Renal cortex interstitium (tissue), 11 donors: ENCODE measurements at regions not wholly inside any gene's neighbourhood (a gene's known extent, or its start where the extent isn't known, plus 50 kb on each side); places are given as distances from the start of the nearest gene placed in this dataset.

Experiments used
- DNase-seq, 11 donors: peaks; one replicate each; pipeline ENCODE4 v3.0.0-alpha.2; 2013; ENCODE audit warnings: low read depth in 9 of 11, low spot score in 4 of 11; ENCODE audit errors: extremely low read depth in 1 of 11

DNA sequence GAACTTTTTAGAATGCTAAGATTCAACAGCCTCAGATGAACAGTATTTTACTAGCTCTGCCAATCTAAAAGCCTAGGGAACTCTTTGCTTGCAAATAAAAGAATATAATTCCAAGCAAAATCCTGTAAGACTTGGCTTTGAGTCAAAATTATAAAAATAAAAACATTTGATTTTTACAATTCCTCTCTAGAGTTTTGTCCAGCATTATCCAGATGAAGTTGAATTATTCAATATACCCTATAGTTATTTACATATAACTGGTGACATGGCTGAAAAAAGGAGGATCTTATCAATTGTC lies 378.3 kb downstream of the ETS1 start:
- no peak for DNase-seq

DNA sequence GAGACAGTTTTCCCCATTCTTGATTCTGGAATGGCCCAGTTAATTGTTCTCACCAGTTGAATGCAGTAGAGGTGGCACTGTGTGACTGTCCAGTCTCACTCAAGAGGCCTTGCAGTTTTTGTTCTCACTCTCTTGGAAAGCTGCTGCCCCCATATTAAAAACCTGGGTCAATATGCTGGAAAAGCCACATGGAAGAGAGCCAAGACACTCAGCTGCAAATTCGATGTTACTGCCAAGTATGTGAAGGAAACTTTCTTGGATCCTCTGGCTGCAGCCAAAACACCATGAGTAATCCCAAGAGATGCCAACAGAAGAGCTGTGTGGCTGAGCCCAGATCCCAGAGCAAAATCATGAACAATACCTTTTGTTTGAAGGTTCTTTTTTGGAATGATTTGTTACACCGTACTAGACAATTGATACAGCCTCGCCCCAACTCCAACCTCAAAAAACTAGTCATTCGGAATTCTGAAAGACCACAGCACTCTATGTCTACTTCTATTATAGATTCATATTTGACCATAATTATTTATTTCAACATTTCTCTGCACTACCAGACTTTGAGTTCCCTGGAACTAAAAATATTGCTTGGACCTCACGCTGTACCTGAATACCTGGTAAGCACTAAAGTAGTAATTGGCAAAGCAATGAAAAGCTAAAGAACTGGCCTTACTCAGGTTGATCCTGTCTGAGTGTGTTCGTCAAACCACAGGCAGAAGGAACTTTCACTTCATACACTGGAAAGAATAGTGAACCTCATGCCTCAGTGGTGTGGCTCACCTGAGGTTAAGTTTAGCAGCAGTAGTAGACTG lies 378.8 kb downstream of the ETS1 start:
- DNase-seq = no peak

DNA sequence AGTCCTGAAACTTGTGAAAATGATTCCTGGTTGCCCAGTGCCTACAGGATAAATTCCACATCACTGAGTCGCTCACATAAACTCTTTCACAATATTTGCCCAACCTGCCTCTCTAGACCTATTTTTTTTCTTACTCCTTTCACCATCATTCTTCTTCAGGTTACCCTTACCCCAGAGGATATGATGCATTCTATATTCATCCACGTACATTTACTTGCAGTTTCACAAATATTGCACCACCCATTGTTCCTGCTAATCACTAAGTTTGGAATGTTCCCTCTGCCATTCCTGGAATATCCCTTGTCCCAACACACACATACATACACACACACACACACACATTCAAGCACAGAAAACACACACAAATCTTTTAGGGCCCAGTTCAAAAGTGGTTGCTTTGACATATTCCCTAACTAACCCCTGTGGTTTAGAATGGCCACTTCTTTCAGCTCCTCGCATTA lies 379.5 kb downstream of the ETS1 start:
- no peak for DNase-seq

DNA sequence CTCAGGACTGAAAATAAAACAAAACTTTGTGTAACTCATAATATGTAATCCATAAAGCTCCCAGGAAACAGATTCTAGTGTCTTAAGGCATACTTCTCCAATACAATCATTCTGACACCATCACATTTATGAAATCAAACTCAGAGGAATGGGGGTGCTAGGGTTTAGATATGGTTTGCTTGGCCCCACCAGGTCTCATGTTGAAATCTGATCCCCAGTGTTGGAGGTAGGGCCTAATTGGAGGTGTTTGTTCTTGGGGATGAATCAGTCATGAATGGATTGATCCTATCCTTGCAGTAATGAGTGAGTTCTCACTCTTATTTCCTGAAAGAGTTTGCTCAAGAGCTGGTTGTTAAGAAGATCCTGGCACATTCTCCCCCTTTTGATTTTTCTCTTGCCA lies 380.9 kb downstream of the ETS1 start:
- DNase-seq = no peak

DNA sequence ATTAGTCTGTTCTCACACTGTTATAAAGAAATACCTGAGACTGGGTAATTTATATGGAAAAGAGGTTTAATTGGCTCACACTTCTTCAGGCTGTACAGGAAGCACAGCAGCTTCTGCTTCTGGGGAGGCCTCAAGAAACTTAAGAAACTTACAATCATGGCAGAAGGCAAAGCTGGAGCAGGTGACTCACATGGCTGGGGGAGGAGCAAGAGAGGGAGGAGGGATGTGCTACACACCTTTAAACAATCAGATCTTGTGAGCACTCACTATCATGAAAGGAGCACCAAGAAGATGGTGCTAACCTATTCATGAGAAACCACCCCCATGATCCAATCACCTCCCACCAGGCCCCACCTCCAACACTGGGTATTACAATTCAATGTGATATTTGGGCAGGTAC lies 381.6 kb downstream of the ETS1 start:
- no peak for DNase-seq

DNA sequence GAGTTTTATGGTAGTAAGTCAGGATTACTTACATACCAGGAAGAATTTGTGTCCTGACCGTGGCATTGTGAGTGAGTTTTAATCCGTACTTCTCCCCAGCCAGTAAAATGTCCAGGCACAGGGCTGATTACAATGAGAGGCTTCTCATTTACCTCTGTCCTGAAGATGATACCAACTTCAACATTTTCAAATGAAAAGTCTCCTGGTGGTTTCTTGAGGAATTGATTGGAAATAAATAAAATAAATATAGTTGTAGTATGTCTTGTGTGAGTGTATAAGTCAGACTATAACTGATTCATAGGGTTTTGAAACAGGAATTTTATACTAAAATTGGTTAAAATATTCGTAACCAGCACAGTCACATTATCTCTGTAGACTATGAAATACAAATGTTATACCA lies 382.5 kb downstream of the ETS1 start:
- DNase-seq = no peak

DNA sequence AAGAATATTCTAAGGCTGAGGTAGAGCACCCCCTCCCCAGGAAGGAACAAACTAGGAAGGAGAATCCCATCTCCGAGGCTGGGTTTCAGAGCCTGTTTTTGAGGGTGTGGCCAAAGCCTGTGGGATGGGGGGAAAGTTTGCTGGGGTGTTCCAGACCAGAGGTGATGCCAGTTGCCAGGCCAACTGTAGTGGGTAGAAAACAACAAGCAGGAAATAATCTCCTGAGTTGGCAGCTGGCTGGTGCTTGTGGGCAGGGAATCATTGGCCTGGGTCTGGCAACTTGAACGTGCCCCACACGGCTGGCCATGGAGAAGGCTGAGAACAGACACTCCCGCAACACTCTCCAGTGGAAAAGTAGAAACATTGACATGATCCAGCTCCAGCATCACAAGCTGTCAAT lies 385.6 kb downstream of the ETS1 start:
- no peak for DNase-seq

DNA sequence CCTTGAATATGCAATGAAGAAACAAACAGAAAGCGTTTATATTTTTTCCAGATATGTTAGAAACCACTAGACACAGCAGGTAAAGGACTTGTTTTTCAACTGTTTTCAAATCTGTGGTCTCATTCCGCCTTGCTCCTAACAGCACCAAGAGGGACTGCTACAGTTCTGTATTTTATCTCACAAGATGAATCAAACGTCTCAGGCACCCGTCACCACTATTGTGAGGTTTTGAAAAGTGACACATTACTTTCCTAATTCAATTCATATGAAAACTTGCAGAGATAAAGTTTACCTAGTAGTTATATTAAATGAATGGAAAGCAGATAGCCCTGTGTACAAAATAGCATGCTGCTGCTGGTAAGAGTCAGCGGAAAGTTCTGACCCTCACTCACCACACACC lies 386.3 kb downstream of the ETS1 start:
- DNase-seq = no peak

DNA sequence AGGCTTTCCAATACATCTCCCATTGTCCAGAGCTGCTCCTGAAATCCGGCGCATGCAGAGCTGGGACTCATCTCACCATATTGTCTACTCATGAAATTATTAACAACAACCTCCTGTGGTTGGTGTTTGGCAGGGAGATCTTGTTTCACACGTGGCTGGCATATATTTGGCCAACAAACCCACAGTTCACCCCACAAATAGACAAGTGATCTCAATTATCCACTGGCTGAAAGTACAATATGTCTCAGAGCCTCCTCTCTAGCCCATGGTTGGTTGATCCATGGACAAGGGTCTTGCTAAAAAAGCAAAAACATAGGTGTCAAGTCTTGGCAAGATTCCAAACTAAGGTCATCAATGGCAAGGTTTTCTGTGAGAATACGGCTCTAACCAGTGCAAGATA lies 386.9 kb downstream of the ETS1 start:
- no peak for DNase-seq

DNA sequence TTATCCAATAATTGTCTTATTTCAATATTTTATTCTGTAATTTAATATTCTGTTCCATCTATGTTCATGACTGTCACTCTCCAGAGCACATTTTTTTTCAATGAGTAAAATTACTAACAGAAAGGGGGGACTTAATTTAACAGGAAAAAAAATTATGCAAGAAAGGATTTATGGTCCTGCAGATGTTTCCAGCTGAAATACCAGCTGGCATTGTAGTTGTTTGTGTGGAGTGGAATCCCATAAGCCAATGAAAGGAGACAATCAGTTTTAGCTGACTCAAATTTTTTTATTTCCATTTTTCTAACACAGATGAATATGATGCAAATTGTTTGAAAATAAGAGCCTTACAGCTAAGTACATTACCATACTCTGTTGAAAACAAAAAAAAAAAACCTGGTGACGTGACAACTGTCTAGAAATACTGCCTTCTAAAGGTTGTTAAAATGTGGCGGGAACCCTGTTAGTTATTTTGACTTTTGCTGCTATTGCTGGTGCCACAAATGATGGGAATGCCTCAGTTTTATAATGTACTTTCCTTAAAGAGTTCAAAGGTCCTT lies 389.1 kb downstream of the ETS1 start:
- no peak for DNase-seq

DNA sequence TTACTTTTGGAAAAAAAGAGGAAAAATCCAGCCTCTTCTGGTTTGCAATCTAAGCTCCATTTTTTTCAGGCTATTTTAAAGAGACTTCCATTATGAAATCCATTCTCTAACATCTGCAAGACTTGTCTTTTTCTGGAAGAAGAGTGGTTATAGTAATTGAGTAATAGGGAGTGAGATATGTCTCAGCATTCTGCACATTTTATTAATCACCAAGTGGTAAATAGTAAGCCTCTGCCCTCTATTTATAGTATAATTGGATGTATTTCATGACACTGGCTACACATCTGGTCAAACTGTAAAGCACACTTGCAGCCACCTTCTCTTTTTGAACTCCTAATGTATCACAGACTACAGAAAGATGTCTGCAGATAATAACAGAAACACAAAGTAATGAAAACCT lies 391.1 kb downstream of the ETS1 start:
- DNase-seq = no peak

DNA sequence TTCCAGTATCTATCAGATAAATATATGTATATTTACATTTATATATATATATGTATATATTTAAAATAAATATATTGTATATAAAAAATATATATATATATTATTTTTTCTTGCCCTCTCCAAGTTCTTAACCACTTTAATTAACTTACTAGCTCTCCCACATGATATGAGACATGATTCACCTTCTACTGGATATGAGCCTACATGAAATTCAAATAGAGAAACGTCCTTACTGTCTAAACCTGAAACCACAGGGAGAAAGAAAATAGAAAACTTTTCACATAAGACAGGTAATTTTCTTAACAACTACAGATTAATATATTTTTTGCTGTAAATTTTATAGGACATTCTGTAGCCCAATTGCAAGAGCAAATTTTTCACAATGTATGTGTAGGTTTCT lies 391.6 kb downstream of the ETS1 start:
- DNase-seq = no peak

DNA sequence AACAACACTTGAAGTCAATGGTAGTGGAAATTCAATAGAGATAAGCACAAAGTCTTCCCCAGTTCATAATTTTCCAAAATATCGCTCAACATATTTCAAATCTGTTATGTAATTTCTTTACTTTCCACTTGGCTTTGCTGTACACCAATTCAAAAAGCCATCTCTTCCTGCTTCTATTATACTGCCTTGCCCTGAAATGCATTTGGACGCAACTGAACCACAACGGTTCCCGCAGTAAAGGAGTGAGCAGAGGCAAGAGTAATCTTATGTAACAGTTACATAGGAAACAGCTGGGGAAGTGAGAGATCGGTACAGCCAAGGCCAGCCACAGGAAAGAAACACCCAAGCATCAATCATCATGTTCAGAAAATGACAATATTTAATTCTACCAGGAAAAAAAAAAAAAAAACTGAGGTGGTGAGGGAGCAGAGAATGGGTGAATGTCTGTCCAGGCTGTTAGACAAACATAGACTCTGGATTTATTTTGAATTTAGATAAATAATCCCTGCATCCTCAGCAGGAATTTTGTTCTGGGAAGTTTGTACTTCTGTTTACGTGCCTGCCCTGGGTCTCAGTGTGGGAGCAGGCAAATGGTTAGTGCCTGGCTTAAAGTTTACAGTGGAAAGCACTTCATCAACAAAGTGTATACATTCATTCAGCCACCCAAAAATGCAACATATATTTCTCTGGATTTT lies 392.2 kb downstream of the ETS1 start:
- DNase-seq = no peak

DNA sequence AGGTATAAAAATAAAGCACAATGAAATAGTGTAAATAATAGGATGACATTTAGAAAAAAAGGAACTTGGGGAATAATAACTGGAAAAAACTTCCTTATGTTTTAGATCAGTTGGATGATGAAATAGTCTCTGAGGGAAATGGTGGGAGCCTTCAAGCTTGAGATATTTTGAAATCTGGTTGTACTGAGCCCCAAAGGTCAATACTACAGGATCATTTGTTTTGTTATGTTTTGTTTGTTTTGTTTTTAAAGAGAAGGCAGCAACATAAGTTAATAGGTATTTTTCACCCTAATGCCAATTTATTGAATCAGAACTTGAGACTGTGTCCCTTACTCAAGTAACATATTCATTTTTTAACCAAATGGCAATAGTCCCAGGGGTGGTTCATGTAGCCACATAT lies 393.1 kb downstream of the ETS1 start:
- no peak for DNase-seq

DNA sequence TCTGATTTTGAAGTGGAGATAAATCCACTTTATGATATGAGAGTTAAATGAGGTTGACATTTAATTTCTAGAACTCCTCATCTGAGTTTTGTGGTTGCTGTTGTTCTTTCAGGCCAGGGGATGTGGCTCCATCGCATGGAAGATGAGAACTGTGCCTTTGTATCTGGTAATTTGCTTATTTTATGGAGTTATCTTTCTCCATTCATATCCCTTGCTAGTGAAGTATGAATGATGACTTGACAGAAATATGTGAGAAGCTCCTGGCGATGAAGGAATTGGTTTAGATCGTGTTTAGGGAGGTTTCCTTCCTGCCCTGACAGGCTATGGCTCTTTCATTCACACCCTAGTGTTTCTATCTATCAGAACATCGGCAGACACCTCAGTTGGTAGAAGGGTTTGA lies 393.7 kb downstream of the ETS1 start:
- no peak for DNase-seq

DNA sequence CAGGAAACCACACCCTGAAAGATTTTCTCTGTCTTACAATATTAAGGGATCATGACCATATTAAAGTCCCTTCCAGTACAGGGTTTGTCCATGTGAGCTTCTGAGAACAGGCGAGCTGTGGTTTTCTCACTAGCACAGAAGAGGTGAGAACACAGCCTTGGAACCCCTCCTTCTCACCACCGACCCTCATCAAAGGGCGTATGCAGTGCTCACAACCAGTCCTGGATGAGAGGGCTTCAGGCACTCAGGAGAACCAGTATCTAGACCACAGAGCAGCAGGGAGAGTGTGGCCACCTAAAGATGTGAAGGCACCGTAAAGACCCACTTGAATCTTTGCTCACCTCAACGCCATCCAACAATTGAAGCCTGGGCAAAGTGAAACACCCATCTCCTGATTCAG lies 397.0 kb downstream of the ETS1 start:
- DNase-seq = no peak

DNA sequence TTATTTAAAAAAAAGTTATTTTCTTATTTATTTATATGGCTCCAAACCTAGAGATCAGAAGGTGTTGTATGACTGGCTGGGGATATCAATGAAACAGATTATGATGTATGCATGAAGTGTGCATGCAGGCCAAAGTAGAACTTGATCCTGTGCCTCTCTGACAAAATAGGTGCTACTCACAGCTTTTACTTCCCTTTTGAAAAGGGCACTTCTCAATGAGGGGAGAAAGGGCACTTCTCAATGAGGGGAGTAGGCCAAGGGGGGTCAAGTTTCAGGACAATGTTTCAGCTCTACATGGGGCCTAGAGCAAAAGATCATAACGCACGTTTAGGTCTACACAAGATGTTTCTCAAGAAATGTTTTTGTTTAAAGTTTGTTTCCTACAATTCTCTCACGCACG lies 397.5 kb downstream of the ETS1 start:
- DNase-seq = no peak

DNA sequence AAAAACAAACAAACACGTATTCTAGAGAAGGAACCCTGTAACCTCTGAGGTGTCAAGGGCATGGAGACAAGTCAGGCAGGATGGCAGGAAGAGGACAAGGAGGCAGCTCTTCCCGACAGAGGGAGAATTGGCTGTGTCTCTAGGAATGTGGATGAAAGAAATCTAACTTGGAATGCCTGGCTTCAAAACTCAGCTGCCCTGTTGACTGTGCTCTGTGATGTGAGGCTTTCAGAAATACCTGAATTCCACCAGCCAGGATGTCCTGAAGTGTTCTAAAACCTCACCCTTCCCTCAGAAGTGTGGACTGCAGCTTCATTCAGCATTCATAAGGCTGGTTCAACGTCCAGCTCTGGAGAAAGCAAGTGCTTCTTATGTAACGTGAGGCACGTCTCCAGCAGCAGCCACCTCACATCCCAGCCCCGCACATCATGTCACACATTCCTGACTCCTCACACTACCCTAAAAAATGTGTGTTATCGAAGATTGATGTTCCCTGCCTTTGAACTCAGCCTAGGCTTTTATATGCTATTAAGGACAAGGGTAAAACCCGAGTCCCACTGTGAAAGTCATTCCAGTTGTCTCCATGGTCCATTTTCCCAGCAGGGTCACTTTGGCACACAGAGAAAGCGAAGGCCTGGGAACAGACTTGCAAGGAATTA lies 398.9 kb downstream of the ETS1 start:
- DNase-seq = no peak

DNA sequence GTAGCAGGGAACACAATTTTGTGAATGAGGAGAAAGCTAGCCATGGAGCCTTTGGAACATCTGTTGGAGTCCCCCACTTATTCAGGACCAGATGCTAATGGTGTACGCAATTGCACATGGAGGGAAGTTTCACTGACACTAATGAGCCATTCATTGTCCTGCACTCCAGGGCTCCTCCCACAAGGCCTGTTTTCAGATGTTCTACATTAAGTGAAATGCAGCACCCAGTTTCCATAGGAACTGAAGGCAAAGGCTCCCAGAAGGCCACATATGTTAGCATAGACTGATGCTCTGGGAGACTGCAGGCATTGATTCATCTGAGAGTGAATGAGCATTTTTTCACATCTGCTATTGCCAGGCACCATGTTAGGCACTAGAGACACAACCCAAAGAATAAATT lies 399.5 kb downstream of the ETS1 start:
- DNase-seq = no peak

DNA sequence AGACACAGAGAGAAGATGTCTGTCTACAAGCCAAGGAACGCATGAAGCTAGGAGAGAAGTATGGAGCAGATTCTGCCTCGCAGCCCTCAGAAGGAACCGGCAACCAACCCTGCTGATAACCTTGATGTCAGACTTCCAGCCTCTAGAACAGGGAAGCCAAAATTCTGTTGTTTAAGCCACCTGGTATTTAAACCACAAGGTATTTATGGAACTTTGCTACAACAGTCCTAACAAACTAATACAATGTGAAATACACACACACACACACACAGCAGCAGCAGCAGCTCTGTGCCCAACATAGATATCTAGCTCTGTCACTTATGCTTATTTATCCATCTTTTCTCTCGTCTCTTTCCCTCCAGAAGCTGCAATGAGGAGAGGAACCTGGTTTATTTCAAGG lies 400.0 kb downstream of the ETS1 start:
- DNase-seq = no peak
